ENCODE measurements at regions not wholly inside any gene's neighbourhood (a gene's known extent, or its start where the extent isn't known, plus 50 kb on each side); places are given as distances from the start of the nearest gene placed in this dataset.
"Not testable (repeated sequence)": the region's sequence is repeated elsewhere in the genome, so short reads cannot be mapped to it uniquely, and the experiment has no call there.

DNA sequence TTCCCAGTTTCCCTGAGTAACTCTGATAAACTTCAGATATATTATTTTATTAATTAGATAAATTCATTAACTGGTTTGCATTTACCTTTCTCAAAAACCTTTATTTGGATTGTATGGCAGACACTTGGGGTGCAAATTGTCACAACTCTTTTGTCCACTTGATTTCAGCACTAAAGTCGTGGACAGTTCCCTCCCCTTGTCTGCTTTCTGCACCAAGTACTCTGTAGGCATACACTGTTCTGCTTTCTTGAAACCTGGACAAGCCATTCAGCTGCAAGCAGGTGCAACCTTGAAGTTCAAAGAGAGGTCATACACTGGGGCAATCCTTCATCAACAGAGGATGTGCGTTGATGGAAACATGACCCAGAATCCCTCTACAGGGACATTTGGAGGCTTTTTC, 162.9 kb downstream of the ARL5B start:
- no peak for DNase-seq
- Histone ChIP-seq H3K4me1 (no peaks in the 10 kb centered on the region), H3K27ac (no peak overlapping the region), H3K9me3 (peaks cover 5% of the 10 kb centered on the region), H3K27me3 (ENCODE audit: insufficient read depth in 3 of 3, low read length in 2 of 3) (no peaks in the 10 kb centered on the region), H3K4me3 (no peak overlapping the region), H3K36me3 (ENCODE audit: insufficient read depth in 1 of 2, low read depth in 1 of 2) (no peaks in the 10 kb centered on the region)
- TF ChIP-seq CTCF (IDR thresholded peaks at IDR 0.05), result no peak
- intact Hi-C loops (cut with DNase I), result no loop called here
- no peak for ATAC-seq
- 5 to 15% (median 11%) methylated on average over 2 of the region's 2 CpGs for WGBS, 3 donors

- Histone ChIP-seq H3K27me3 (ENCODE audit: insufficient read depth in 3 of 3, low read length in 2 of 3) (no peaks in the 10 kb centered on the region), H3K4me1 (no peaks in the 10 kb centered on the region), H3K4me3 (no peak overlapping the region), H3K36me3 (ENCODE audit: insufficient read depth in 1 of 2, low read depth in 1 of 2) (no peaks in the 10 kb centered on the region), H3K27ac (no peak overlapping the region), H3K9me3 (no peaks in the 10 kb centered on the region)
- no peak for TF ChIP-seq CTCF (IDR thresholded peaks at IDR 0.05)
- DNase-seq (no peak), ATAC-seq (no peak)
- intact Hi-C loops (cut with DNase I), result no loop called here
- WGBS, 3 donors, result 60 to 73% (median 73%) methylated on average over 2 of the region's 2 CpGs
Observed at GRCh38 chr10:18829259-18829658, 170.0 kb downstream of the ARL5B start.

- H3K4me1 ChIP-seq, result no peaks in the 10 kb centered on the region
- H3K4me3 ChIP-seq, result no peak overlapping the region
- intact Hi-C loops (cut with DNase I), result no loop called here
- no peaks in the 10 kb centered on the region for H3K9me3 ChIP-seq
- TF ChIP-seq CTCF (IDR thresholded peaks at IDR 0.05), result no peak
- ATAC-seq (no peak), DNase-seq (no peak)
- H3K36me3 ChIP-seq (ENCODE audit: insufficient read depth in 1 of 2, low read depth in 1 of 2), result no peaks in the 10 kb centered on the region
- WGBS, 3 donors, result 56 to 62% (median 57%) methylated on average over 2 of the region's 2 CpGs
- H3K27ac ChIP-seq, result no peak overlapping the region
- H3K27me3 ChIP-seq (ENCODE audit: insufficient read depth in 3 of 3, low read length in 2 of 3), result no peaks in the 10 kb centered on the region
Observed at GRCh38 chr10:18830277-18830676, 171.0 kb downstream of the ARL5B start.

DNA sequence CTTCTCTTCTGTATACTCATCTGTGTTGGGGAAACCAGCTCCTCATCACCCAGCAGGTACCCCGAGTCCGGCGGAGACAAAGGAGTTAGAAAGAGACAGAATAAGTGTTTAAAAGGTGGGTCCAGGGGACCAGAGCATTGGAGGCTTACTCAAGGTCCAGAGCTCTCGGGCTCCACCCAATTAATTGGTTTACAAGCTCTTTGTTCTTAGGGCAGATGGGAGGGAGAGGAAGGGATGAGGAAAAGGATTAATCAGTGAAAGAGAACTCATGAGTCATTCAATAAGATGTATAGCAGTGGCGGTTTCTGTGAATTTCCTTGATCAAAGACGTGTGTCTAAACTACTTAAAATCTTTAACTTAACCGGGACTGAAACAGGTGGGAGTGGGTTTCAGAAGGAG, 192.0 kb upstream of the MALRD1 start:
- H3K27me3 ChIP-seq (ENCODE audit: insufficient read depth in 3 of 3, low read length in 2 of 3); H3K27ac ChIP-seq; H3K36me3 ChIP-seq (ENCODE audit: insufficient read depth in 1 of 2, low read depth in 1 of 2); intact Hi-C loops (cut with DNase I); H3K9me3 ChIP-seq; H3K4me3 ChIP-seq; H3K4me1 ChIP-seq; DNase-seq; ATAC-seq: not testable (repeated sequence)
- 81 to 91% (median 86%) methylated on average over 7 of the region's 7 CpGs for WGBS, 3 donors

- no peak for DNase-seq
- WGBS, 3 donors, result 61 to 76% (median 63%) methylated on average over 1 of the region's 1 CpG
- H3K27me3 ChIP-seq (ENCODE audit: insufficient read depth in 3 of 3, low read length in 2 of 3), result no peaks in the 10 kb centered on the region
- H3K4me1 ChIP-seq, result no peaks in the 10 kb centered on the region
- no peak overlapping the region for H3K27ac ChIP-seq
- intact Hi-C loops (cut with DNase I), result no loop called here
- H3K4me3 ChIP-seq, result no peak overlapping the region
- H3K9me3 ChIP-seq, result no peaks in the 10 kb centered on the region
- no peak for ATAC-seq
- no peak for TF ChIP-seq CTCF (IDR thresholded peaks at IDR 0.05)
- H3K36me3 ChIP-seq (ENCODE audit: insufficient read depth in 1 of 2, low read depth in 1 of 2), result no peaks in the 10 kb centered on the region
Observed at GRCh38 chr10:18859659-18860058, 188.9 kb upstream of the MALRD1 start.

Data from psoas muscle (tissue), 7 donors.